NCI-H69 (cell line): ENCODE measurements at regions not wholly inside any gene's neighbourhood (a gene's known extent, or its start where the extent isn't known, plus 50 kb on each side); places are given as distances from the start of the nearest gene placed in this dataset.
"Not testable (repeated sequence)": the region's sequence is repeated elsewhere in the genome, so short reads cannot be mapped to it uniquely, and the experiment has no call there.

Experiments
- DNase-seq: peaks from one replicate; lab custom pipeline; 2025; lab: John Stamatoyannopoulos, UW

- DNase-seq = no peak
Observed at GRCh38 chr13:48583859-48584311, 51.0 kb upstream of the RCBTB2 start.

- peak; percentile 81 for DNase-seq
Observed at GRCh38 chr13:48585456-48585840, 52.6 kb upstream of the RCBTB2 start.

- no peak for DNase-seq
Observed at GRCh38 chr13:48586591-48587103, 53.8 kb upstream of the RCBTB2 start.

GRCh38 chr13:48588120-48588519, 55.2 kb upstream of the RCBTB2 start:
- DNase-seq = no peak

- DNase-seq = no peak
Observed at GRCh38 chr13:48590141-48590901, 57.4 kb upstream of the RCBTB2 start.

GRCh38 chr13:48591124-48591872, 58.4 kb upstream of the RCBTB2 start:
- not testable (repeated sequence) for DNase-seq

GRCh38 chr13:48591889-48592687, 59.2 kb upstream of the RCBTB2 start:
- DNase-seq = no peak

- no peak for DNase-seq
Observed at GRCh38 chr13:48592688-48593049, 59.8 kb upstream of the RCBTB2 start.

GRCh38 chr13:48593536-48593935, 60.2 kb upstream of the CYSLTR2 start:
- no peak for DNase-seq

- peak; percentile 2 for DNase-seq
Observed at GRCh38 chr13:48594096-48594815, 59.5 kb upstream of the CYSLTR2 start.

- DNase-seq = peak; percentile 49
Observed at GRCh38 chr13:48595431-48596429, 58.0 kb upstream of the CYSLTR2 start.

- peak; percentile 3 for DNase-seq
Observed at GRCh38 chr13:48600374-48601364, 53.1 kb upstream of the CYSLTR2 start.

- DNase-seq = no peak
Observed at GRCh38 chr13:48602296-48603016, 51.3 kb upstream of the CYSLTR2 start.

GRCh38 chr13:48603375-48603774, 50.4 kb upstream of the CYSLTR2 start:
- no peak for DNase-seq
